ENCODE measurements at regions not wholly inside any gene's neighbourhood (a gene's known extent, or its start where the extent isn't known, plus 50 kb on each side); places are given as distances from the start of the nearest gene placed in this dataset.
"Not testable (repeated sequence)": the region's sequence is repeated elsewhere in the genome, so short reads cannot be mapped to it uniquely, and the experiment has no call there.

DNA sequence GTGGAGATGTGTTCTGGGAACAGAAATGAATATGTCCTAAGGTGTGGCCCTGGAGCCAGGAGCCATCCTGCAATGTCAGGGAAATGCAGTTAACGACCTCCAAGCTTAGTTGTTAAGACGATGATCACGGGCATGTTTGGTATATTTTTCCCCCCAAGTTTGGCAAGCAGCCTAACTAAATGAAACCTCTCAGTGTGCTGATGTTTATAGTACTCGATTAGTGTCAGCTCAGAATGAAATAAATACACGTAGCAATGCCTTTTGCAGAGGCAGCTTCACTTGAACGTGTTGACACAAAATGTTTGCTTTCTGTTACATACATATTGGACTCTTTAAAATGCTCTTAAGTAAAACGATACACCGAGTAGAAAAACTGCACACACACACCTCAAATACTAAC lies 76.2 kb upstream of the OLIG3 start:
- Histone ChIP-seq H3K4me1 (no peaks in the 10 kb centered on the region), H3K27me3 (no peaks in the 10 kb centered on the region), H3K9me3 (no peaks in the 10 kb centered on the region), H3K4me3 (no peak overlapping the region), H3K36me3 (no peaks in the 10 kb centered on the region), H3K27ac (no peak overlapping the region)
- WGBS, 2 donors, result 9% methylated on average over 8 of the region's 8 CpGs
- intact Hi-C loops (cut with DNase I), result no loop called here
- FAIRE-seq (no peak), ATAC-seq (peak in 2 of 4 donors; percentile 34 to 60), DNase-seq (no peak)
- TF ChIP-seq, protein P1, sequence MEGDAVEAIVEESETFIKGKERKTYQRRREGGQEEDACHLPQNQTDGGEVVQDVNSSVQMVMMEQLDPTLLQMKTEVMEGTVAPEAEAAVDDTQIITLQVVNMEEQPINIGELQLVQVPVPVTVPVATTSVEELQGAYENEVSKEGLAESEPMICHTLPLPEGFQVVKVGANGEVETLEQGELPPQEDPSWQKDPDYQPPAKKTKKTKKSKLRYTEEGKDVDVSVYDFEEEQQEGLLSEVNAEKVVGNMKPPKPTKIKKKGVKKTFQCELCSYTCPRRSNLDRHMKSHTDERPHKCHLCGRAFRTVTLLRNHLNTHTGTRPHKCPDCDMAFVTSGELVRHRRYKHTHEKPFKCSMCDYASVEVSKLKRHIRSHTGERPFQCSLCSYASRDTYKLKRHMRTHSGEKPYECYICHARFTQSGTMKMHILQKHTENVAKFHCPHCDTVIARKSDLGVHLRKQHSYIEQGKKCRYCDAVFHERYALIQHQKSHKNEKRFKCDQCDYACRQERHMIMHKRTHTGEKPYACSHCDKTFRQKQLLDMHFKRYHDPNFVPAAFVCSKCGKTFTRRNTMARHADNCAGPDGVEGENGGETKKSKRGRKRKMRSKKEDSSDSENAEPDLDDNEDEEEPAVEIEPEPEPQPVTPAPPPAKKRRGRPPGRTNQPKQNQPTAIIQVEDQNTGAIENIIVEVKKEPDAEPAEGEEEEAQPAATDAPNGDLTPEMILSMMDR (IDR thresholded peaks at IDR 0.05), result no peak

DNA sequence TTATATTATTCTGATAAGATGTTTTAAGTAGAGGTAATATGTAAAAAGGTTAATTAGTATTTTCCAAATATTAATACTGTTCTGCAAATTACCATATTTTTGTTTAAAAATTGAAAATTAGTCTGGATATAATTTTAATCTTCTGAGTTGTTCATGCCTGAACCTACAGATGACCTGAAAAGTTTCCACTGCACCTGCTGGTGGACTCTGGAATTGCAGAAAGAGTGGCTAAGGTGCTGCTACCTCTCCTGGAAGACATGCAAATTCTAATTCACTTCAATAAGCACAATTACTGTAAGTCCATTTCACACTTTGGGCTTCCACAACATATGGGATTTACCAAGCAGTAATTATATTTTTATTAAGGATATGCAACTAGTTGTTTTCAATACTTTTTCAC lies 77.7 kb upstream of the OLIG3 start:
- ATAC-seq (peak in 3 of 4 donors; percentile 32 to 48 (median 46)), DNase-seq (peak in 2 of 6 donors; percentile 26 to 45), FAIRE-seq (no peak)
- no peaks in the 10 kb centered on the region for H3K36me3 ChIP-seq
- no peak overlapping the region for H3K27ac ChIP-seq
- H3K27me3 ChIP-seq, result no peaks in the 10 kb centered on the region
- no peaks in the 10 kb centered on the region for H3K4me1 ChIP-seq
- intact Hi-C loops (cut with DNase I), result no loop called here
- TF ChIP-seq, protein P1 (IDR thresholded peaks at IDR 0.05), result peak in 3 of 4 donors; percentile 31 to 53 (median 47)
- no peaks in the 10 kb centered on the region for H3K9me3 ChIP-seq
- no peak overlapping the region for H3K4me3 ChIP-seq

DNA sequence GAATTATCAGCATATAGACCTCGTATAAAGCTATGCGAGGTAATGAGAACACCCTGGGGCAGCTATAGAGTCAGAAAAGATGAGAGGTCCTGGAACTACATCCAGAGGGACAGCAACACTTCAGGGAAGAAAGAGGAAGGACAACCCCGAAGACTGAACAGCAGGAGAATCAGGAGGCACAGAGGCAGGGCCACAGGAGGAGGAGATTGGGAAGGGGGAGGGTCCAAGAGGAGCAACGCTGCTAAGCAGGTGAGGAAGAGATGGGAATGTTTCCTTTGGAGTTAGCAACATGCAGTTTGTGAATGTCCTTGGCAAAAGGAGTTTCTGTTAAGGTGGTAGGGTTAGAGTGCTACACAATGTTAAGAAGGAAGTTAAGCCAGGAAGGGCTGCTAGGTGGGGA lies 79.5 kb upstream of the OLIG3 start:
- DNase-seq, result no peak
- TF ChIP-seq, protein P1 (IDR thresholded peaks at IDR 0.05), result no peak
- 64 to 69% methylated on average over 4 of the region's 4 CpGs for WGBS, 2 donors
- H3K4me1 ChIP-seq, result no peaks in the 10 kb centered on the region
- ATAC-seq, result no peak
- H3K27me3 ChIP-seq, result no peaks in the 10 kb centered on the region
- intact Hi-C loops (cut with DNase I), result no loop called here
- no peak for FAIRE-seq
- H3K36me3 ChIP-seq, result no peaks in the 10 kb centered on the region
- H3K9me3 ChIP-seq, result no peaks in the 10 kb centered on the region
- no peak overlapping the region for H3K27ac ChIP-seq
- H3K4me3 ChIP-seq, result no peak overlapping the region

DNA sequence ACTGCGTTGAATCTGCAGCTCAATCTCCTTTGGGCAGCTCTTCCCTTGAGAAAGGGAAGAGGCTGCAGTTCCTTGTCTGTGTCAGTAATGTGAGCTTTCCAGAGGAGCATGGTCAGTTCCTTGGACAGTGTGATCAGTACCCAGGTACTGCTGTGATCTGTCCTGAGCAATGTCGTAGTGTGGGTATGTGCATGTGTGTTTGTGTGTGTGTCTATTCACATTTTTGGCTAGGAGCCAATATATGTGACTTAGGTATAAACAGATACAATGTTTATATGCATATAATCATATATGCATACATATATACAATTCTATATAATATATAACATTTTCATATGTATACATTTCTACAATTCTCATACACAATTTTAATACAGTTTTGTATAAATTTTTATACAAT lies 85.4 kb upstream of the OLIG3 start:
- no peak overlapping the region for H3K4me3 ChIP-seq
- H3K9me3 ChIP-seq, result no peaks in the 10 kb centered on the region
- FAIRE-seq (no peak), ATAC-seq (no peak), DNase-seq (no peak)
- no peaks in the 10 kb centered on the region for H3K27me3 ChIP-seq
- no peaks in the 10 kb centered on the region for H3K36me3 ChIP-seq
- WGBS, 2 donors, result 68 to 75% methylated on average over 2 of the region's 2 CpGs
- TF ChIP-seq, protein P1 (IDR thresholded peaks at IDR 0.05), result no peak
- H3K27ac ChIP-seq, result no peak overlapping the region
- no peaks in the 10 kb centered on the region for H3K4me1 ChIP-seq
- intact Hi-C loops (cut with DNase I), result no loop called here

DNA sequence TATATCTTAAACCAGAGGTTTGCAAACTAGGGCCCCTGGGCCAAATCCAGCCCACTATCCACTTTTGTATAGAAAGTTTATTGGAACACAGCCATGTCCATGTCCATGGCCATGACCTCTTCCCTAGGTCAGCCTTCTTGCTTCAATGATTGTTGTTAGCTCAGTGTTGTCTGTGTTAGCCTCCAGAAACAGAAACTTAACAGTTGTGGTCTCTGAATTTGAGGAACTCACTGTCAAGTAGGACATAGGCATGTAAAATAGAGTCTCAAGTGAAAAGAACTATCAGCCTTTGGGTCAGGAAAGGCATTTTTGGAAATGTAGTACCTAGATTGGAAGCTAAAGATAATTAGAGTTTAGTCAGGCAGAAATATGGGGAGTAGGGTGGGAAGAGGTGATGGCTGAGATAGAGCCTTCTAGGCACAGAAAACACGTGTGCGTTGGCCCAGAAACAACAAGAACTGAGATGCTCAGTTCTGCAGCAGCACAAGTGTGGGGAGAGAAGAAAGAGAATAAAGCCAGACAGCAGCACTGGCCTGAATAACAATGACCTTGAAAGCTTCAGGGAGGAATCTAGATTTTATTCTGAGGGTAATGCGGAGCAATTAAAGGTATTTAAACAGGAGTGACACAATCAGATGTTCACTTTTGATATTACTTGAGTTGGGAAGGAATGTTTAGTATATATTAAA lies 87.0 kb upstream of the OLIG3 start:
- FAIRE-seq (no peak), ATAC-seq (no peak)
- H3K27ac ChIP-seq, result no peak overlapping the region

DNA sequence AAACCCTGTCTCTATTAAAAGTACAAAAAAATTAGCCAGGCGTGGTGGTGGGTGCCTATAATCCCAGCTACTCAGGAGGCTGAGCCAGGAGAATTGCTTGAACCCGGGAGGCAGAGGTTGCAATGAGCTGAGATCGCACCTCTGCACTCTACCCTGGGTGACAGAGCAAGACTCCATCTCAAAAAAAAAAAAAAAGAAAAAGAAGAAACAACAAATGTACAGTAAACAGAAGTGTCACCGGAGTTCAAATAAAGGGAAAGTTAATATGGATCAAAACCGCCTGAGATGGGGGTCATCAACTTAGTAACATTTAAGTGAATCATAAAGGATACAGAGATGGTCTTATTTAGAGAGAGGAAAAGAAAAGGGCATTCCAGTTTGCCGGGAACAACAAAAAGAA lies 89.3 kb upstream of the OLIG3 start:
- intact Hi-C loops (cut with DNase I); DNase-seq; H3K9me3 ChIP-seq; ATAC-seq; FAIRE-seq; H3K36me3 ChIP-seq; H3K27me3 ChIP-seq; H3K27ac ChIP-seq; H3K4me3 ChIP-seq; H3K4me1 ChIP-seq: not testable (repeated sequence)
- 89% methylated on average over 6 of the region's 6 CpGs for WGBS, 2 donors

More for the DNA sequence above, 87.0 kb upstream of the OLIG3 start:
- Histone ChIP-seq H3K27me3 (no peaks in the 10 kb centered on the region), H3K36me3 (no peaks in the 10 kb centered on the region), H3K4me1 (no peaks in the 10 kb centered on the region), H3K9me3 (no peaks in the 10 kb centered on the region), H3K4me3 (no peak overlapping the region)
- intact Hi-C loops (cut with DNase I), result no loop called here
- whole genome bisulfite sequencing, 2 donors, result 55 to 56% methylated on average over 3 of the region's 3 CpGs
- TF ChIP-seq, protein P1 (IDR thresholded peaks at IDR 0.05), result no peak
- no peak for DNase-seq
